CD4-positive, alpha-beta T cell treated with Interleukin-10 for 1 hour (primary cell): ENCODE measurements at regions not wholly inside any gene's neighbourhood (a gene's known extent, or its start where the extent isn't known, plus 50 kb on each side); places are given as distances from the start of the nearest gene placed in this dataset.

ENCODE experiments used
- DNase-seq: peaks from one replicate; pipeline ENCODE4 v3.0.0-alpha.2; 2020

GRCh38 chr2:238584617-238585016, 157.9 kb downstream of the ASB1 start:
- no peak for DNase-seq

DNA sequence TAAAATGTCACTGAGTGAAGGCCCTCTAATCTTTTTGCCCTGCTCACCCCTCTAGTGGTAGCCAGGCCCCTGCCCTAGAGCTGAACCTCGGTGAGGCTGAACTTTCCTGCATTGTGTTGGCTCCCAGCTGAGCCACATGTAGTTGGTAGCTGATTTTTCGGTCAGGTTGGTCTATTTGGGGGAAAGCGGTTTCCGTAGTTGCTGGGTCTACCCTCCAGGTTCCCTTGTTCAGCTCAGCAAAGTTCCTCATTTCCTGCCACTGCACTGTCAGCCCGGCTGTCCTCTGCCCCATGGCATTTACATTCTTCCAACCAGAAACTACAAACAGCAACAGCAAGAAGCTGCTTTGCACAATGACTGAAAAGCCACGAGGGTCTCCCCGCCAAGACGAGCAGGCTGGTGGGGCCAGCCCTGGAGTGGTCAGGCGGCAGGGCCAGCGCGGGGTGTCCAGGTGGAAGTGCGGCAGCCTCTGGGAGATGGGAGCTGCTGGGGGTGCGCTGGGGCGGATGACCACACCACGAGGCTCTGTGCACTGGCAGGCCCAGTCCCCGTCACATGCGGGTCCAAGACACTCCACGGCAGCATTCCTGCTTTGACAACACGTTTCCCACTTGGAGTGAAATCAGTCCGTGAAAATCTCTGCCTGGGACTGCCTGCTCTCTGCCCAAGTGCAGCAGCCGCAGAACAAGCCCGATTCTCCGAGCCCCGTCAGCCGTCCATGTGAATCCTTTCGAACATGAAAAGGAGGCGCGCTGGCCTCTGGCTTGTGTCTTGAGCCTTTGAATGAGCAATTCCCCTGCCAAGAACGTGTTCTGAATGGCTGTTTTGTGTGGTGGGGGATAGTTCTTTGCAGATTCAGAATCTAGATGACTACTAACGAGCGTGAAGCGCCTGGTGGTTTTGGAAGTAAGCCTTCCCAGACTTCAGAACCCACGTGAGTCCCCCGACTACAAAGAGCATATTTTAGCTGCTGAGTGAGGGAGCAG, 159.4 kb downstream of the ASB1 start:
- no peak for DNase-seq

DNA sequence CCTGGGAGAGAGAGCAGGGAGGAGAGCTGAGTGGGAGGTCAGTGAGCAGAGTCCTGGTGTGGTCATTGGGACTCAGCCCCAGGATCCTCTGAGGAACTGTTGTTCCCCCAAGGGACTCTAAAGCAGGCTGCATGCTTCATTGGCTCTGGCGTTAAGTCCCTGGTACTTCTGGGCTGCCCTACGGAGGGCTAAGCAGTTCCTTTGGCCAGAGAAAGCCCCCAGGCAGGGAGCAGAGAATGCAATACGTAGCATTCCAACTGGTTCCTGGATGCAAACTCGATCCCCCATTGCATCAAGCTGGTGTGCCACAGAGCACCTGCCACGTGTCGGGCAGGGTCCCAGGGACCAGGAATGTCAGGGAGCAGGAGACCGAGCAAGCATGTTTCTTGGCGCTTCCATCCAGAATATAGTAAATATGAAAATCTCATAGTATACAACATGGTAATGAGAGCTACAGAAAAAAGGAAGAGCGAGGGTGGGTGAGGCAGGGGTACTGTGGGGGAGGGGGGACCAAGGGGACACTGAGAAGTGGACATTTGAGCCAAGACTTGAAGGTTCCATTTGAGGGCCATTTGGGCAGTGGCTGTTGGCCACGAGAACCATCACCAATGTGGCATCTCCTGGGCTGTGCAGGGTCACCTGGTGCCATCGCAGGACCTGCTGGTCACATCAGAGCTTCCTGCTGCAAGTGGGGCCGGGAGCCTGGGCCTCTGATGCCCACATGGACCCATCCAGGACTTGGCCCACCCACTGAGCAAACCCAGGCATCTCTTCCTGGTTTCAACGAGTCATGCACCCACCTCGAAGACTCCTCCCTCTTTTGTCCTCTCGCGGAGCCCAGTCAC, 160.4 kb downstream of the ASB1 start:
- DNase-seq: no peak

GRCh38 chr2:238587776-238588660, 161.3 kb downstream of the ASB1 start:
- no peak for DNase-seq

GRCh38 chr2:238589591-238590460, 163.1 kb downstream of the ASB1 start:
- DNase-seq: no peak

DNA sequence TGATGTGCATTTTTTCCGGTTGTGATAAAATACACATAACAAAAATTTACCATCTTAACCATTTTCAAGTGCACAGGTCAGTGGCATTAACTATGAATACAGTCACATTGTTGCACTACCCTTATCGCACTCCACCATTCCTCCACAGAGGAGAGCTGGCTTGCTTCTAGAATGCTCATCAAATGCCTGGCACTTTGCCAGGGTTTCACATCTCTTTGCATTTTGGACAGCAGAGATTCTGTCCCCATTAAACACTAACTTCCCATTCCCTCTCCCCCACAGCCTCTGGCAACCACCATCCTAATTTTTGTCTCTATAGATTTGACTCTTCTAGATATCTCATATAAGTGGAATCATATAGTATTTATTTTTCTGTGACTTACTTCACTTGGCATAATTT, 165.0 kb downstream of the ASB1 start:
- no peak for DNase-seq

DNA sequence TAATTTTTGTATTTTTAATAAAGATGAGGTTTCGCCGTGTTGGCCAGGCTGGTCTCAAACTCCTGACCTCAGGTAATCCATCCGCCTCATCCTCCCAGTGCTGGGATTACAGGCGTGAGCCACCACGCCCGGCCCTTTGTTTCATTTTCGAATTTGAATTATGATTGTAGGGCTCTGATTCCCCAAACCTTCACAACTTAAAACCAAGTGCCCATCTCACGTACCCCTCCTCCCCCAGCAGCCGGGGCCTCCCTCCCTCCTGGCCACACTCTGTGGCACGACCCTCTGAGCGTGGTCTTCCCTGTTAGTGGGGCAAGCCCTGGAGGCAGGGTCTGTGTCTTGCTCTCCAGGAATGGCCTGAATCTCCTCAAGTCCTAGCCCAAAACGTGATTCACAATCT, 166.5 kb downstream of the ASB1 start:
- DNase-seq: no peak

GRCh38 chr2:238593678-238594077, 167.0 kb downstream of the ASB1 start:
- no peak for DNase-seq

GRCh38 chr2:238594796-238595749, 168.3 kb downstream of the ASB1 start:
- DNase-seq: no peak

GRCh38 chr2:238595750-238596570, 169.2 kb downstream of the ASB1 start:
- DNase-seq: no peak

GRCh38 chr2:238596571-238597551, 170.1 kb downstream of the ASB1 start:
- no peak for DNase-seq

GRCh38 chr2:238597638-238598528, 171.2 kb downstream of the ASB1 start:
- no peak for DNase-seq

GRCh38 chr2:238598802-238599530, 172.2 kb downstream of the ASB1 start:
- no peak for DNase-seq

DNA sequence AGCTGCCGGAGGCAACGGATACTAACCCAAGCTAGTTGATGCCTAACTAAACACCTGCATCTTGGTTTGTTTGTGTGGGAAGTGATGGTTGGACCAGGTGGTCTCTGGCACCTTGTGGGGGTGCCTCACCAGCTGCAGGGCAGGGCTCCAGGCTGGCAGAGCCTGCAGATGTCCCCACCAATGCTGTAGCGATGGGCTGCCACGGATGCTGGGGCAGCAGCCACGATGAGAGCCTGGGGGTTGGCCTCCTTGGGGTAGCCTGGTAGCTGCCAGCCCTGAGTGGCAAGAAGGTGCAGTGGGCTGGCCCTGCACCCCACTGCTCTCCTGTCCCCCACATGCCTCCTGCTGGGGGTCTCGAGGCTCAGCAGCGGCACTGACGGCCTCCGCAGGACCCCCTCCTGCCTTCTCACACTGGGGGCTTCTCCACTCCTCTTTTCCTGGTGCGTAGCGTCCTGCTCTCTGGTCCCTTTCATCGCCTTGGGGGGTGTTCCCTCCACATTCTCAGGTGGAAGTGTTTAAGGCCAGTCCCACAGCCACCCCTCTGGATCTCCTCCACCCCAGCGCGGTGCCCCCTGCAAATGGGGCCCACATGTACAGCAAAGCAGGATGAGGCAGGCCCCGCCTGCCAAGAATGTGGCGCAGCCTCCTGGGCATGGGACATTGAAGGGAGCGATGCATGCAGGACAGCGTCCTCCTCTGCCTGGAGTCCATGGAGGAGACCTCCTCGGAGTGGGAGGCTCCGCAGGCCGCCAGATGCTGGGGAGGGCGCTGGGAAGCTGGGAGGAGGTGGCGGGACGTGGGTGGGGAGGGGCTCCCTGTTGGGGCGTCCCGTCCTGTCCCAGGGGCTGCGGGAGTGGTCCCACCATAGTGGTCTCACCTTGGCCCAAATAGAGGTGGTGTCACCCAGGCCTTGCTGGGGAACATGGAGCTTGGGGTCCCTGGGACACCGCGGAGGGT, 173.1 kb downstream of the ASB1 start:
- no peak for DNase-seq
